GM12873 (cell line): ENCODE measurements at regions not wholly inside any gene's neighbourhood (a gene's known extent, or its start where the extent isn't known, plus 50 kb on each side); places are given as distances from the start of the nearest gene placed in this dataset.
A peak's percentile ranks its signal among the peaks of the same experiment; 100 is the strongest.

Source experiments
- CTCF ChIP-seq: IDR thresholded peaks from 2 replicates; pipeline ENCODE4 v1.5.1; 2012; ENCODE audit warnings: low read depth, mild to moderate bottlenecking, moderate library complexity, low read length, control low read depth; ENCODE audit not compliant: insufficient read depth; ENCODE audit errors: missing control alignments

GRCh38 chr2:89306869-89307637 lies 615.6 kb downstream of the RPIA start:
- peak; percentile 4 for TF ChIP-seq CTCF

DNA sequence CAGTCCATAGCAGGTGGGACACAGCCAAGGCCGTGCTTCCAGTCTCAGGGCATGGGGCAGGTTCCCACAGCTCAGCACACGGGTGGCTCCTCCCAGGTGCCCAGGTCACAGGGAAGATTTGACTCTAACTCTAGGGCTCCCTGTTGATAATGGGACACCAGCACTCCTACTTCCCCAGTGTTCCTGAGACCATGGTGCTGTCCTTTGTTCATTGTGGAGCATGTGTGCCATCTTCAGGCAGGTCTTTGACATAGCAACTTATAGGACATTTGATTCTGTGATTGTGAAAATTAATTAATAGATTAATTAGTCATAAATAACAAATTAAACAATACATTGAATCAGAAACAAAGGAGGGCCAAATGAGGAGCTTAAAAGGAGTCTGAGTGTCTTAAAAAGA lies 635.0 kb downstream of the RPIA start:
- peak; percentile 42 for TF ChIP-seq CTCF
